DMS114 treated with DMSO at 0.1 percent for 48 hours (cell line): ENCODE measurements at regions not wholly inside any gene's neighbourhood (a gene's known extent, or its start where the extent isn't known, plus 50 kb on each side); places are given as distances from the start of the nearest gene placed in this dataset.
"Not testable (repeated sequence)": the region's sequence is repeated elsewhere in the genome, so short reads cannot be mapped to it uniquely, and the experiment has no call there.

Source experiments
- DNase-seq: peaks from one replicate; lab custom pipeline; 2025; ENCODE audit not compliant: unreplicated experiment; lab: John Stamatoyannopoulos, UW

GRCh38 chr3:168977716-168978374 is 685.7 kb downstream of the MECOM start:
- no peak for DNase-seq

DNA sequence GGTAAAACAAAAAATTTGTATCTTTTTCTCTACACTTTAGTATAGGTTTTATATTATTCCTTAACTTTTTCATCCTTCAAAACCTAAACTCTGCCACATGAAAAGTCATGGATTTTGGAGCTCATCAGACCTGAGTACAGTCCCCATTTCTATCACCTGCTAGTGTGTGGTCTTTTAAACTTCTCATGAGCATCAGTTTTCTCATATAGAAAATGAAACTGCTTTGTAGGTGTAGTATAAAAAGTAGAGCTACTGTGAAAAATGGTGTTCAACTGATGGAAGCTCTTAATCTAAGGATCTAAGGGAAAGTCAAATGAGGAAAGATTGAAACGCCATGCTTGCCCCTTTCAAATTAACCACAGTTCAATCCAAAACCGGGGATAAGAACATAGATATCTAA is 686.5 kb downstream of the MECOM start:
- DNase-seq, result no peak

DNA sequence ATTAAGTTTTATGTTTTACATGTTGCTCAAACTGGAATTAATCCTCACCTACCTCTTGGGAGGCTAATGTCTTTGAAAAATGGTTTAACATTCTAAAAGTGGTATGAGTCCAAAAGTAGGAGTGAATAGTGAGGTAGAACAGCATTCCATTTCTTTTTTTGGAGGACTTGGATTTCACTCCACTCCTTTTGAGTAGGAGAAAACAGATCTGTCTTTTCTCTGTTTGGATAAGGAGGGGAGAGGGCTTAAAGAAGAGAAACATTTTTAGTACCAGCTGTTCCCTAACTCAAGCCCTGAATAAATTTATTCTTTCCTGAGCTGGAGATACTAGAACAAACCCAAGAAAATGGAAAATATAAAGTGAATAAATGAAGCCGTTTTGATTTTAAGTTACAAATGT is 687.9 kb downstream of the MECOM start:
- no peak for DNase-seq

DNA sequence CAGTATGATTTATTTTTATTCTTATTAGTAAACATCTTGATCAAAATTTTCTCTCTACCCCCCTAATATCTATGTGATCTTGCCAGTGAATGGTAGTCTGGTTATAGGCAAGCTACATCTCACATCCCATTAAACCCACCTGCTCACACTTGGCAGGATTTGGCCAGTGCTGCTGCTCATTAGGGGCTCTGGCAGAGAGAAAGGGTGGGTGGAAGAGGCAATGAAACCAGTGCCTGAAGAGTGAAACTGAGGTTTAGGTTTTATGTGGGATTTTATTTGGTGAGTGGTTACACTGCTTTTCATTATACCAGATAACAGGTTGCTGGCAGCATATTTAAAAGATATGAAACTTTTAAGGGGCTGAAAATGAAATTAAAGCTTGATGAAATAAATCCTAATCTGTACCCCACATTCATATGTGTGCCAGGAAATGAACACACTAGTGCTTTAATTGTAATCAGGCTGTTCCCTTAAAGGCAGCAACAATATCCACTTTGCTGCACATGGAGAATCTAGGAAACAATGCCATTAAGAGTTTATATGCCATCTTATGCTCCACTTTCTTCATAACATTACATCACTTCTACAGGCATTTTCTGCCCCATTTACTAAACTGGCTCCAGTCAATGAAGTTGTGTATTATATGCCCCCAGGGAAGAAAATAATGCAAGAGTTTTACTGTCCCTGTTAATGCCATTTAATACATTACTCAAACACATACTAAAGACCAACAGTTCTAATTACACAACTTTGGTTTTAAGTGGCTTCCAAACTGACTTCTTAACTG is 688.7 kb downstream of the MECOM start:
- DNase-seq, result no peak

DNA sequence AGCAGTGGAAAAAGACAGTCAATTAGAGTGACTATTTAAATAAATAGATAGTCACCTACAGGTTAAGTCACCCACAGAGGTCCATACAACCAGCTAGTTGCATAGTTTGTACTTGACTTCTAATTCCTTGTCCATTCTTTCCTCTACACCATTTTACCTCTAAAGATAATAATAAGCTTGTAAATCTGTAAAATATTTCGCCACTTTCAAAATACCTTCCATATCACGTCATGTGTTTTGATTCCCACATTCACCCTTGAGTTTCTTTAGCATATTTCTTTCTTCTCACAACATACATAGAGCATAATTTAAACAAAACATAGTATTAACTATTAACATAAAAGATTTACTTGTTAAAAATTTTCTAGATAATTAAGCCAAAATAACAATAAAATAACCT is 689.6 kb downstream of the MECOM start:
- DNase-seq, result no peak

- no peak for DNase-seq
Observed at GRCh38 chr3:168973206-168973605, 690.3 kb downstream of the MECOM start.

DNA sequence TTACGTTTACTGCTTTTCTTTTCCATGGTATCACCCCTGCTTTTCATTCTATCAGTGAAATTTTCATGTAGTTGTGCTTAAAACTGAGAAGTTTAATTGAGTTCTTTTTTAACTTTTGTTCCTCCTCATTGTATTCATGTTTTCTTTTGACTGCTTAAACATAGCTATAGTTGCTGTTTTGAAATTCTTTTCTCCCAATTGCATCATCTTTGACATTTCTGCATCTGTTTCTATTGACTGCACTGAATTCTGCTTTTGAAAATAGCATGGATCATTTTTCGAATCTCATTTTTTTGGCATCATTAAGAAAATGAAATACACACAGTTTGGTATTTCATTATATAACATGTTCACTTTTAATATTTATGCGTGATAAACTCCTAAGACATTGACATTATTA is 694.9 kb downstream of the MECOM start:
- DNase-seq, result no peak

DNA sequence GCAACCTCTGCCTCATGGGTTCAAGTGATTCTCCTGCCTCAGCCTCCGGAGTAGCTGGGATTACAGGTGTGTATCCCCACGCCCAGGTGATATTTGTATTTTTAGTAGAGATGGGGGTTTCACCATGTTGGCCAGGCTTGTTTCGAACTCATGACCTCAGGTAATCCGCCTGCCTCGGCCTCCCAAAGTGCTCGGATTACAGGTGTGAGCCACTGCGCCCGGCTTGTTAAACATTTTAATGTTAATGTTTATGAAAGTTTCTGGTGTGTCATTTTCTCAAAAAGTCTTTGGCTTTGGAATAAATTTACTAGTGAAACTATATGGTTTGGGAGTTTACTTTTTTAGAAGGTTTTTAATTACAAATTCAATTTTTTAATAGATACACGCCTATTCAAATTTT is 698.8 kb downstream of the MECOM start:
- DNase-seq, result no peak

DNA sequence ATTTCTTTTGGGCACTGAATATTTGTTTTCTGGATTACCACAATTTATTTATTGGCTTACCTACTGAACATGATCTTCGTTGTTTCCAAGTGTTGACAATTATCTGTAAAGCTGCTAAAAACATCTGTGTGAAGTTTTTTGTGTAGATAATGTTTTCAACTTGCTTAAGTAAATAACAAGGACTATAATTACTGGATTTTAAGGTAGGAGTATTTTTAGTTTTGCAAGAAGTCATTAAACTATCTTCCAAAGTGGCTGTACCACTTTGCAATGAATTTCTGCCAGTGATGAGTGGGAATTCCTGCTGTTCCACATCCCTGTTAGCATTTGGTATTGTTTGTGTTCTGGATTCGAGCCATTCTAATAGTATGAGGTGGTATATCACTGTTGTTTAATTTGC is 702.2 kb downstream of the MECOM start:
- DNase-seq, result no peak

GRCh38 chr3:168959731-168960130 is 703.8 kb downstream of the MECOM start:
- DNase-seq, result no peak

DNA sequence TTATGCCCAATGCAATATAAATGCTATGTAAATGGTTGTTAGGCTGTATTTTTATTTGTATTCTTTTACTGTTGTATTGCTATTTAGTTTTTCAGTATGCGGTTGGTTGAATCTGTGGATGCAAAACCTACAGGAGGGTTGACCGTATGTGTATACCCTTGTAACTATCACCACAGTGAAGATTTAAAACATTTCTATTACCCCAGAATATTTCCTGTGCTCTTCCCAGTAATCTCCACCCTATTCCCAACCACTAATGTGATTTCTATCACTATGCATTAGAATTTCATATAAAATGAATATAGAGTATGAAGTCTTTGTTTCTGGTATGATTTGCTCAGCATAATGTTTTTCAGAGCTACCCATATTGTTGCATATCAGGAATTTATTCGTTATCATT is 705.0 kb downstream of the MECOM start:
- DNase-seq, result no peak

GRCh38 chr3:168956076-168956475 is 707.4 kb downstream of the MECOM start:
- no peak for DNase-seq

GRCh38 chr3:168952551-168952950 is 711.0 kb downstream of the MECOM start:
- DNase-seq, result no peak

- no peak for DNase-seq
Observed at GRCh38 chr3:168951884-168952283, 711.6 kb downstream of the MECOM start.

DNA sequence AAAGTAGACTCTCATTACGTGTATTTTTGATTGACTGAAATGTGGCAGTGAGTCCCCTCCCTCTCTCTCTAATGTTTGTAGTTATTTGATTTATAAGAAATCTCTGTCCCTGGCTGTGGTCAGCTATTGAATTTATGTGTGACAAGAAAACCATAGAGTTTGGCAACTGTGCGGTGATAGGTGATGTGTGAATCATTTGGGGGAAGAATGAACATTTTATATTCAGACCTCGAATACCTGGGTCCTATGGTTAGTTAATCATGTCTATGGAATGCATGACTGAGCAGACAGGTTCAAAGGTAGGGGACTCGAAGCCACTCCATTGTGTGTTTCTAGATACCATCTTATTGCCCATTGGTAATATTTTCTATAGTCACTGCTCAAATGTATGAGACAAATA is 712.1 kb downstream of the MECOM start:
- no peak for DNase-seq

- no peak for DNase-seq
Observed at GRCh38 chr3:168950622-168951021, 712.9 kb downstream of the MECOM start.

DNA sequence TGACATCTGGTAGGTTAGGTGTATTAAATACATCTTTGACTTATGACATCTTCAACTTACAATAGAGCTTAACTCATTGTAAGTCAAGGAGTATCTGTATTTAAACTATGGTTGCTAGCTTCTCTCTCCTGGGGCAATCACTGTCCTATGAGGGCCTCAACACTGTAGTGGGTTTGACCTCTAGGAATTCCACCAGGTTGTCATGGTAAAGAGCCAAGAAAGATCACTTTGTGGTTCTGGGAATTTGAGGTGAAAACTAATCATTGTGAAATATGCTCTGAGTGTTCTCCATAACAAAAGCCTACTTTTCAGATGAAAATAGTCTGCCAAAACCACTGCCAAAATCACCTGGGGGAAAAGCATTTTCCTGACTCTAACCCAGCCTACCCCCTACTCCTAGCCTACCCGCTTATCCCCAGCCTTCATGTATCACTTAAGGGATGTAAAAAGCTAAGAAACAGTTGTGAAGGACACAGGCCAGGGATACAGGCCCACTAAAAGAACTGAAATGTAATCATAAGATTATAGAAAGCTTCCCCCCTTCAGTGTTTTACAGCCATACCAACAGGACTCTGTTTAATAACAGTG is 723.8 kb downstream of the MECOM start:
- DNase-seq, result no peak

DNA sequence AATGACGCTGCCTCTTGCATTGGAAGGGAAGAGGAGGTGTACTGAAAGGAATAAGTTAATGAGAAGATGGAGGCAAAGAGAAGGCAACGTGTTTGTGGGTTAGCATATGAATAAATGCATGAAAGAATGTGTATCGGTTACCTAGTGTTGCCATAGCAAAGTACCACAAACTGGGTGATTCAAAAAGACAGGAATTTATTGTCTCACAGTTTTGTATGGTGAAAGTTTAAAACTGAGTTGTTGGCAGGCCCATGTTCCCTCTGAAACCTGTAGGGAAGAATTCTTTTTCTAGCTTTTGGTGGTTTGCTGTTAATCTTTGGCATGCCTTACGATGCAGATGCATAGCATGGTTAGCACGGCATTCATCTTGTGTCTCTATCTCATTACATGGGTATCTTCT is 729.9 kb downstream of the MECOM start:
- DNase-seq, result no peak

DNA sequence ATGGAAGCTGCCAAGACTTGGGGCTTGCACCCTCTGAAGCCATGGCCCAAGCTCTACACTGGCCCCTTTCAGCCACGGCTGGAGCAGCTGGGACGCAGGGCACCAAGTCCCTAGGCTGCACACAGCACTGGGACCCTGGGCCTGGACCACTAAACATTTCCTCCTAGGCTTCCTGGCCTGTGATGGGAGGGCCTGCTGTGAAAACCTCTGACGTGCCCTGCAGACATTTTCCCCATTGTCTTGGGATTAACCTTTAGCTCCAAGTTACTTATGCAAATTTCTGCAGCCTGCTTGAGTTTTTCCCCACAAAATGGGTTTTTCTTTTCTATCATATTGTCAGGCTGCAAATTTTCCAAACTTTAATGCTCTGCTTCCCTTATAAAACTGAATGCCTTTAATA is 733.5 kb downstream of the MECOM start:
- DNase-seq, result not testable (repeated sequence)

GRCh38 chr3:168926426-168926825 is 737.1 kb downstream of the MECOM start:
- DNase-seq, result no peak

DNA sequence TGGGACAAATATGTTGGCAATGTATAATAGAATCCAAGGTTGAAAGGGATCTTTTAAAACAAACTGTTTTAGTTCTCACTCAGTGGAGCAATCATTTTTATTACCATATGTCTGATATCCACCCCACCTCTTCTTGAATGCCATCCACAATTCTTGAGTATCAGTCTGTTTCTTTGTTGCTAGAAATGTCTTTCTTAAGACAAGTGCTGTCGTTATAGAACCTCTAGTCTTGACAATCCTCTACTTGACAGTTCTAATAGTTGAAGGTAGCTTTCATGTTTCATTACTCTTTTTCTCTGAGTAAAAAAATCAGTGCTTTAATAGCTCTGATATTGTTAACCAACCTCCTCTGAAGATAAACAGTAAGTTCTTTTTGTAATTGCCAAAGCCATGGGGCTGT is 737.9 kb downstream of the MECOM start:
- no peak for DNase-seq

DNA sequence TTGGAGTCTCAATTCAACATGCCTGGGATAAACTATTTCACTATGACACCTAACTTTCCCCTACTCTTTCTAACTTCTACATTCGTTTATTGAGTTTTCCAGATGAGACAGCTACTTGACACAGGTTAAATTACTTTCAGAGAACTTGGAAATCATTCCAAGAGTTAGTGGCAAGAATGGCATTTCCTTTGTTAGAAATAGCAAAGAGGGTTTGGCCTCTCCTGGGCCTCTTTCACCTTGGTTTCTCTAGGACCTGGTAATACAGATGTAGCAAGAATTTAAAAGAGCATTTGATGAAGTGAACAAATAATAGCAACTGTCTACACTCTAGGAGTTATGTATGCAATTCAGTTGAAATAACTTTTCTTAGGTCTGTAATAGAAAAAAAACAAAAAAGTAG is 748.9 kb downstream of the MECOM start:
- DNase-seq, result no peak
